OCI-LY1 (cell line): ENCODE measurements at regions not wholly inside any gene's neighbourhood (a gene's known extent, or its start where the extent isn't known, plus 50 kb on each side); places are given as distances from the start of the nearest gene placed in this dataset.

Experiments
- H2AFZ ChIP-seq: fragments of 200-600 bp; sonication (generic), shearing (Covaris generic); 2 replicates; pipeline ENCODE4 v1.6.0; 2014; ENCODE audit warnings: antibody characterized with exemption, mild to moderate bottlenecking, low read length
- H3F3A ChIP-seq: fragments of 200-600 bp; sonication (generic), shearing (Covaris generic); 2 replicates; pipeline ENCODE4 v1.6.0; 2014; ENCODE audit warnings: mild to moderate bottlenecking, antibody characterized with exemption, low read length, moderate library complexity; ENCODE audit not compliant: insufficient read depth
- H3K27ac ChIP-seq: fragments of 200-600 bp; sonication (generic); 2 replicates; pipeline ENCODE4 v1.5.1; 2014; ENCODE audit warnings: low read length, mixed run types, mild to moderate bottlenecking, low read depth; ENCODE audit not compliant: poor library complexity, severe bottlenecking
- H3K27me3 ChIP-seq: fragments of 200-600 bp; sonication (generic); 2 replicates; pipeline ENCODE4 v1.6.0; 2014; ENCODE audit warnings: antibody characterized with exemption, mild to moderate bottlenecking, low read length, moderate library complexity; ENCODE audit not compliant: insufficient read depth
- H3K36me3 ChIP-seq: fragments of 200-600 bp; sonication (generic); 2 replicates; pipeline ENCODE4 v1.6.1; 2014; ENCODE audit warnings: mild to moderate bottlenecking, antibody characterized with exemption, low read length, moderate library complexity, mixed read lengths; ENCODE audit not compliant: insufficient read depth
- H3K4me1 ChIP-seq: fragments of 200-600 bp; sonication (generic); 2 replicates; pipeline ENCODE4 v1.5.1; 2014; ENCODE audit warnings: mild to moderate bottlenecking, low read length, moderate library complexity; ENCODE audit not compliant: insufficient read depth, severe bottlenecking
- H3K4me2 ChIP-seq: fragments of 200-600 bp; sonication (generic), shearing (Covaris generic); 2 replicates; pipeline ENCODE4 v1.6.1; 2014; ENCODE audit warnings: low read length
- H3K4me3 ChIP-seq: fragments of 200-600 bp; sonication (generic); 2 replicates; pipeline ENCODE4 v1.5.1; 2014; ENCODE audit warnings: low read length, low read depth, mild to moderate bottlenecking, mixed read lengths; ENCODE audit not compliant: poor library complexity, severe bottlenecking
- H3K79me2 ChIP-seq: fragments of 200-600 bp; shearing (Covaris generic); 2 replicates; pipeline ENCODE4 v1.6.1; 2016; ENCODE audit warnings: mixed run types, low read length, mixed read lengths; ENCODE audit not compliant: insufficient read depth
- H3K9ac ChIP-seq: fragments of 200-600 bp; sonication (generic), shearing (Covaris generic); 2 replicates; pipeline ENCODE4 v1.6.1; 2014; ENCODE audit warnings: mild to moderate bottlenecking, low read length, mixed read lengths
- H3K9me2 ChIP-seq: fragments of 200-600 bp; sonication (generic), shearing (Covaris generic); 2 replicates; pipeline ENCODE4 v1.6.1; 2014; ENCODE audit warnings: low read depth, mild to moderate bottlenecking, low read length, mixed read lengths
- H3K9me3 ChIP-seq: fragments of 200-600 bp; shearing (Covaris generic); 2 replicates; pipeline ENCODE4 v1.6.1; 2014; ENCODE audit warnings: low read length, mixed read lengths
- H4K20me1 ChIP-seq: fragments of 200-600 bp; sonication (generic), shearing (Covaris generic); 2 replicates; pipeline ENCODE4 v1.6.0; 2016; ENCODE audit warnings: mild to moderate bottlenecking, low read length; ENCODE audit not compliant: insufficient read depth
- CTCF ChIP-seq: fragments of 200-600 bp; sonication (generic), shearing (Covaris generic); IDR thresholded peaks from 2 replicates; pipeline ENCODE4 v1.5.1; 2017; ENCODE audit warnings: mild to moderate bottlenecking, antibody characterized with exemption, low read length, moderate library complexity, mixed read lengths
- EZH2 ChIP-seq: fragments of 200-600 bp; sonication (generic), shearing (Covaris generic); IDR thresholded peaks from 2 replicates; pipeline ENCODE4 v1.8.0; 2017; ENCODE audit warnings: borderline replicate concordance, mixed run types, mild to moderate bottlenecking, antibody characterized with exemption, low read length, moderate library complexity, mixed read lengths

- Histone ChIP-seq H2AFZ (no peak overlapping the region), H3K36me3 (no peaks in the 10 kb centered on the region), H3K27ac (no peak overlapping the region), H3F3A (no peaks in the 10 kb centered on the region), H3K9ac (no peak overlapping the region), H3K9me2 (no peaks in the 10 kb centered on the region), H3K4me3 (no peak overlapping the region), H3K9me3 (no peaks in the 10 kb centered on the region), H3K4me1 (no peaks in the 10 kb centered on the region), H3K79me2 (no peaks in the 10 kb centered on the region), H4K20me1 (no peaks in the 10 kb centered on the region), H3K27me3 (no peaks in the 10 kb centered on the region), H3K4me2 (no peak overlapping the region)
- TF ChIP-seq CTCF = no peak
- no peak for TF ChIP-seq EZH2
Observed at GRCh38 chr5:128877476-128877875, 87.8 kb upstream of the SLC27A6 start.

DNA sequence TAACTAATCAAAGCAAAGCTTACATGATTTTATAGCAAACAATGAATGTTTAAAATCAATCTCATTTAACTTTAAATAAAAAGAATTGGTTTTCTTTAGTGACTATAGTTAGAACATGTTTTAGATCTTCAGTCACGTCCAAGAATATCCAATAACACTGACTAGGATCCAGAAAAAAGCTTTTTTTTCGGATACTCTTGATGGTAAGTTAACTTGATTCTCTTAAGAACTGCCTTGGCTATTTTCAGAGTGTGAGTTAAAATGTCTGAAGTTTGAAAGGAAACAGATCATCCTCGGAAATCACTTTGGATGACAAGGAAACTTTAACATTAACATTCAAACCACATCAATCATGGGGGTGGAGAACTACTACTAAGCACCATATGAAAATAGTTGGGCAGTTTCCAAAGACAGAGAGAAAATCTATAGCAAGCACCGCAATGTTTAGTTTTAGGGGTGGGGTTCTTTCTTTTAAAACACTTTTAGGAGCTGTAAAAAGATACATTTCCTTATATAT, 83.7 kb upstream of the SLC27A6 start:
- Histone ChIP-seq H3K27me3 (no peaks in the 10 kb centered on the region), H3K4me2 (no peak overlapping the region), H3K4me3 (no peak overlapping the region), H3K9me3 (no peaks in the 10 kb centered on the region), H3F3A (no peaks in the 10 kb centered on the region), H3K27ac (no peak overlapping the region), H3K9ac (no peak overlapping the region), H4K20me1 (no peaks in the 10 kb centered on the region), H3K4me1 (no peaks in the 10 kb centered on the region), H3K79me2 (no peaks in the 10 kb centered on the region), H3K9me2 (no peaks in the 10 kb centered on the region), H2AFZ (no peak overlapping the region), H3K36me3 (no peaks in the 10 kb centered on the region)
- TF ChIP-seq CTCF (no peak), EZH2 (no peak)

- H3K4me3 ChIP-seq = no peak overlapping the region
- no peaks in the 10 kb centered on the region for H3K4me1 ChIP-seq
- H3K79me2 ChIP-seq = no peaks in the 10 kb centered on the region
- H3K36me3 ChIP-seq = no peaks in the 10 kb centered on the region
- no peaks in the 10 kb centered on the region for H4K20me1 ChIP-seq
- H2AFZ ChIP-seq = no peak overlapping the region
- no peaks in the 10 kb centered on the region for H3K9me3 ChIP-seq
- no peak overlapping the region for H3K4me2 ChIP-seq
- no peaks in the 10 kb centered on the region for H3K27me3 ChIP-seq
- no peaks in the 10 kb centered on the region for H3K9me2 ChIP-seq
- no peak overlapping the region for H3K9ac ChIP-seq
- H3K27ac ChIP-seq = no peak overlapping the region
- no peaks in the 10 kb centered on the region for H3F3A ChIP-seq
- TF ChIP-seq EZH2 = no peak
- TF ChIP-seq CTCF = no peak
Observed at GRCh38 chr5:128885649-128886255, 79.5 kb upstream of the SLC27A6 start.
